ENCODE measurements at regions not wholly inside any gene's neighbourhood (a gene's known extent, or its start where the extent isn't known, plus 50 kb on each side); places are given as distances from the start of the nearest gene placed in this dataset.

DNA sequence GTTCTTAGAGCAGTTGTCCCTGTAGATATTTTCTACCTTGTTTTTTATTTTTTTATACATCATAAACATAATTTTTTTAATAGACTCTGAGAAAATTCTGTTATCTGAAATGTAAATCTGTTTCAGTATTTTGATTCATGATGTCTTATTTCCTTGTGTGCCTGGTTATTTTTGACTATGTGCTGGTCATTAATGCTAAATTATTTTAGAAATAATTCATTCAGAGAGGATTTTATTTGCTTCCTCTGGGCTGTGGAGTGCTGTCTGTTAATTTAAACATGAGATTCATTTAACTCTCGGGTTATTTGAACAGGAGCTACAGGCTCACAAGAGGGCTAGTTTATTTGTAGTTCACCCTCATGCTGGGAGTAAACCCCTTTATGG lies 124.3 kb upstream of the PITX1 start:
- TF ChIP-seq, protein P1, sequence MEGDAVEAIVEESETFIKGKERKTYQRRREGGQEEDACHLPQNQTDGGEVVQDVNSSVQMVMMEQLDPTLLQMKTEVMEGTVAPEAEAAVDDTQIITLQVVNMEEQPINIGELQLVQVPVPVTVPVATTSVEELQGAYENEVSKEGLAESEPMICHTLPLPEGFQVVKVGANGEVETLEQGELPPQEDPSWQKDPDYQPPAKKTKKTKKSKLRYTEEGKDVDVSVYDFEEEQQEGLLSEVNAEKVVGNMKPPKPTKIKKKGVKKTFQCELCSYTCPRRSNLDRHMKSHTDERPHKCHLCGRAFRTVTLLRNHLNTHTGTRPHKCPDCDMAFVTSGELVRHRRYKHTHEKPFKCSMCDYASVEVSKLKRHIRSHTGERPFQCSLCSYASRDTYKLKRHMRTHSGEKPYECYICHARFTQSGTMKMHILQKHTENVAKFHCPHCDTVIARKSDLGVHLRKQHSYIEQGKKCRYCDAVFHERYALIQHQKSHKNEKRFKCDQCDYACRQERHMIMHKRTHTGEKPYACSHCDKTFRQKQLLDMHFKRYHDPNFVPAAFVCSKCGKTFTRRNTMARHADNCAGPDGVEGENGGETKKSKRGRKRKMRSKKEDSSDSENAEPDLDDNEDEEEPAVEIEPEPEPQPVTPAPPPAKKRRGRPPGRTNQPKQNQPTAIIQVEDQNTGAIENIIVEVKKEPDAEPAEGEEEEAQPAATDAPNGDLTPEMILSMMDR (IDR thresholded peaks at IDR 0.05 in 4 of 5, conservative IDR thresholded peaks at IDR 0.05 in 1 of 5): no peak
- no peak for TF ChIP-seq POLR2A (IDR thresholded peaks at IDR 0.05)
